Activated CD8-positive, alpha-beta memory T cell treated with anti-CD3 and anti-CD28 coated beads, Interleukin-2, amount 50 U/mL, for 48 hours (primary cell): ENCODE measurements at regions not wholly inside any gene's neighbourhood (a gene's known extent, or its start where the extent isn't known, plus 50 kb on each side); places are given as distances from the start of the nearest gene placed in this dataset.

Source experiments
- DNase-seq: peaks from one replicate; pipeline ENCODE4 v3.0.0-alpha.2; 2020

DNA sequence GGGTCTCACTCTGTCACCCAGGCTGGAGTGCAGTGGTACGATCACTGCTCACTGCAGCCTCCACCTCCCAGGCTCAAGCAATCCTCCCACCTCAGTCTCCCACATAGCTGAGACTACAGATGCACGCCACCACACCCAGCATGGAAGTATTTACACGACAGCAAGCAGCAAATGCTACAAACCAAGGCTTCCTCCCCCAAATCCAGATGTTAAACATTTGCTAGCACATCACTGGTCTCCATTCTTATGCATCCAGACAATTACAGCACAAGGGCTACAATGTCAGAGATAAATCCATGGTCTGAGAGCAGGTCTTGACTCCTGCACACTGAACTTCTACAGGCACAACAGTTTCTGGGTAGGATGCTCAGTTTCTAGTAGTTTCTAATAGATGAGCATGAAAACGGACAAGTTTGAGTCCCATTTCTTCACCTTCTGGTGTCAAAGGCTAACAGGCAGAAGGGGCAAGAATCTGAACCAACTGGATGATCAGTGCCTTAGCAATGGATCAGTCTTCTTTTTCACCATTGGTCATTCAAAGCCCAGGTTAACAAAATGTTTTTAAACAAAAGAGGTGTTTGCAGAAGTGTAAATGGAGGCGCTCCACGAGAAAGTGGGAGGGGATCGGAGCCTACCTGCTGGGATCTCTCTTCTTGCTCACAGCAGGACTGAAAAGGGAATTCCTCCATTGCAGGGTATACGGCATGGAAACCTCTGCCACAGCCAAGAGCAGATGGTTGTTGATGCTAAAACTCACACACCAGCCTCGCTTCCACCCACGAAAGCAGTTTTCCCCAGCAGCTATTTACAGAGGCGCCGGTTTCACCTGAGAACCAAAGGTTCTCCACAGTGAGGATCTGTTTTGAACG is 135.0 kb upstream of the ARL4C start:
- DNase-seq, result no peak

DNA sequence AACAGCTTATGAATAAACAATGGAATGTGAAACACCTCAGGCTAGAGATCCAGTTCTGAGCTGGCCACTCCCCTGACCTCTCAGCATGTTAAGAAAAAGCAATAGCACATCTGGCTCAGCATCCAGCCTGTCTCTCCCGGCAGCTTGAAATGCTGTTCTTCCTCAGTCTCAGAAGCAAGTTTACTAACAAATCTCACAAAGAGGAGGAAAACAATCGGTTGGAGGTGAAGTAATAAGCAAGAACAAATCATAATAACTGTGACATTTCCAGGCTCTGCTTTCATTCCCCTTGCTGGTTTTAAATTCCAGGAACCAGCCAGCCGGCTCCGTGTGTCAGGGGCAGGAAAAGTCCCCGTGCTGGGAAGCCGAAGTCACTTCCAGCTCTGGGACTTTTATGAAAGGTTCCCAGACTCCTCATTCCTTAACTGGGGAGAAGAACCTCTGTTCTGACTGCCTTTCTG is 133.9 kb upstream of the ARL4C start:
- no peak for DNase-seq

DNA sequence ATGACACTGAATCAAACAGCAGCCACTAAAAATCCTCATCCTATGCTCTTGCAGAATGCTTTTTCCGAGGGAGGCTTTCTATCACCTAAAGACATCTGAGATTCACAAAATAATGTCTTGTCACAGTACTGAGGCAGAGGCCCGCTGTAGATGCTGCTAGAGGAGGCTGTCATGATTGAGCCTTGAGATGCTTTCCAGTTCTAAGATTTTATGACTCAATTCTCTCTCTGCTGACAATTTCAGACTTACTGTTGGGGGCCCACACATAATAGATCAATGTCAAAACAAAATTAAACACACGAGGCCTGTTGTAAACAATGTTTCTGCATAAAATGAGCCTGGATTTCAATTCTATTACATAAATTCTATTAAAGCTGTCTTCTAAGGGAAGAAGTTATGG is 132.7 kb upstream of the ARL4C start:
- no peak for DNase-seq

DNA sequence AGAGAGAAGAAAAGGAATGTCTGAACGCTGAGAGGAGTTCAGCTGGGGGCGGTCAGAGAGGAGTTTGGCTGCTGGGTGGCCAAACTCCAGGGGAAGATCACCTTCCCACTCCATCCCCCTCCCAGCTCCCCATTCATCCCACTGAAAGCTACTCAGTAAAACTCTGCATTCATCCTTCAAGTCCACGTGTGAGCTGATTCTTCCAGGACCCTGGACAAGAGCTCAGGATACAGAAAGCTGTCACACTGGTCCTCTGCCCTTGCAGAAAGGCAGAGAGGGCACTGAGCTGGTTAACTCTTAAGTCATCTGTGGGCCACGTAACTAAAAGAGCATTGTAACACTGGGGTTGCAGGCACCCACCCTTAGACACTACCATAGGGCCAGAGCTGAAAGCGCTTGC is 132.1 kb upstream of the ARL4C start:
- no peak for DNase-seq

DNA sequence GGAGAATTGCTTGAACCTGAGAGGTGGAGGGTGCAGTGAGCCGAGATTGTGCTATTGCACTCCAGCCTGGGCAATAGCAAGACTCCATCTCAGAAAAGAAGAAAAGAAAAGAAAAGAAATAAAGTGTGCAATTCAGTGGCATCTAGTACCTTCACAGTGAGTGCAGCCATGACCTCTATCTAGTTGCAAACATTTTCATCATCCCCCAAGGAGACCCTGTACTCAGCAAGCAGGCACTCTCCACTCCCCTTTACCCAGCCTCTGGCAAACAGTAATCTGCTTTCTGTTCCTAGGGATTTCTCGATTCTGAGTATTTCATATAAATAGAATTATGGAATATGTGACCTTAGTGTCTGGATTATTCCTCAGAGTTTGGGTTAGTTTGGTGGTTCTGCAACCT is 130.4 kb upstream of the ARL4C start:
- DNase-seq, result no peak

DNA sequence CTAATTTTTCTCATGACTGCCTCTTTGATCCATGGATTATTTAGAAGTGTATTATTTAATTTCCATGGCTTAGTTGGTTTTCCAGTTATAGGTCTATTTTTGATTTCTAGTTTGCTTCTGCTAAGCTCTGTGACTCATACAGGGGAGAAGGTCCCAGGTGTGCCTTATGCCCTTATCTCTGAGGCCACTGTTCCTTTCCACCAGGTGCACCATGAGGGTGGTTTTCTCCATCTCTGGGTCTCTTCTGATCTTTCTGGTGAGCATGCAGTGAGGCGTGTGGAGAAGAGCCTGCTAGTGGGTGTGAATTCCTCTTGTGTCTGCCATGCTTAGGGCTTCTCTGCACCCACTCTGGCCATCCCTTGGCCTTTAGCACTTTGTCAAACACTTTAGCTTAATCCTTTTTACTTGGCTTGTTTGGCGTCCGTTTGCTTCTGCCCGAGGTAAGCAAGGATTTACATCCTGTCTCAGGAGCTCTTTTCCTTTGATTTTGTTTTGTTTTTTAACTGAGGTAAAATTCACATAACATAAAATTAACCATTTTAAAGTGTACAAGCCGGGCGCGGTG is 129.8 kb upstream of the ARL4C start:
- no peak for DNase-seq

DNA sequence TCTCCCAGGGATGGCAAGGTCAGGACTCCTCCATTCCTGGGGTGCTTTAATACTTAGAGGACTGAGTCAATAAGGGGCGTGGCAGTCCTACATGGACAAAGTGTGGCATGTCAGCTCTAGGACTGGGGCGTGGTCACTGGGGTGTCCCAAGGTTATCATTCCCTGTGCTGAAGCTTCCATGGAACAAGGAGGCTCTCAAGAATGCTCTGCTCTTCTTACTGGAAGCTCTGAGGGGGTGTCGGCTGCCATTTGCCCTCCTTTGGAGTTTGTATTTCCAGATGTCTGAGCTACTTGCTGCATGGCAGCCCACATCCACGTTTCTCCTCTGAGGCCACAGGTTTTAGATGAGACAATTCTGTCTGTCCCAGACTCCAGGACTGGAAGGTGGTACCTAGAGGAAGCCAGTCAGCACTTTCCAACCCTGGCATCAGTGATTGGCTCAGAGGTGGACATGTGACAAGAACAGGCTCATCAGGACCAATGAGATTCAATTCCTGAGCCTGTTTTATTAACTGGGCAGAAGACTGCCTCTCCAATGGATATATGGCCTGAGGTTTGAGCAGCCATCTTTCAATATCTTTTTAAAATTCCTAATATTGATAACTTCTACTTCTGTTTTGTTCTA is 128.9 kb upstream of the ARL4C start:
- no peak for DNase-seq

DNA sequence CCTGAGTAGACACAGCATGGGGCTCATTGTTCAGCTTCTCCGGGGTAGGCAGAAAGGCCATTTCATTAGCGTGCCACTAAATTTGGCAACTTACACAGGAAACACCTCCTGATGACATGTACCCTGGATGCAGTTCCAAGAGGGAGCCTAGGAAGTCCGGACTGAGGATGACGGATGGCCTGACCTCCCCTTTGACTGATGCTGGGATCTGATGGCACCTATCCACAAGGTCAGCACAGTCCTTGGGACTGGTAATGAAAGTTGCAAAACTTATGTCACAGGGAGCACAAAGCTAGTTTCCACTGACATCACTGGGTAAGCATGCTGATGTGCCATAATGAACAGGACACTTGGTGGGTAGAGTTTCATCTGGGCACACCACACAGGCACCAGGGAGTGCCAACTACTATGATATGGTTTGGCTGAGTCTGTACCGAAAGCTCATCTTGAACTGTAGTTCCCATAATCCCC is 126.7 kb upstream of the ARL4C start:
- no peak for DNase-seq

DNA sequence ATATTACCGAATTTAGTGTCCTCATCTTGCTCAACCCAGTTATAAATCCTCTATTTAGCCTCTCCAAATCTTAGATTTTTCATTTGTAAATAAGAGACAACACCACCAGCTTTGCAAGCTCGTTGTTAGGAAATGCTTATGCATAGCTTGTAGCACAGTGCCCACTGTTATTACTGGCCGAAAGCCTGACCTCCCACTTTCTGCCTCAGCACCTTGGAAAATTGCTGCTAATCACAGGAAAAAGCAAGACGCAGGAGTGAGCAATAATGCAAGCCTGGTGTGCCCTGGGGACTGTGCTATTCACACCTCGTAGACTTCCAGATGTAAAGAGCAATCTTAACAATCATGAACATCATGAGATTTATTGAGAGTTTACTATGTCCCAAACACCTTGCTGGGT is 124.2 kb upstream of the ARL4C start:
- DNase-seq, result no peak

DNA sequence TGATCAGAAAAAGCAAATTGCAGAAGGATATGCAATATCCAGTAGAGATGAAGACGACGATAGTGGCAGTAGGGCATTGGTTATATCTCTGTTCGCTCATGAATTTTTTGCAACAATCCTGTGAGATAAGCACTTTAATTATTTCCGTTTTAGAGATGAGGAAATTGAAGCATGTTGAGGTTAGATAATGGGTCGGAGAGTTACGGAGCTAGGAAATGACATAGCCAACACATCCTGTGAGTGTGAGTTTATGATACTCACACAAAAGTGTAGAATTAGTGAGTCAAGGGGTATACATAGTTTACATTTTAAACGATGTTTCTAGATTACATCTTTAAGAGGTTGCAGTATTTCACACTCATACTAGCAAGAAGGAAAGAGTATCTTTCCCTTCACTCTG is 123.1 kb upstream of the ARL4C start:
- no peak for DNase-seq

DNA sequence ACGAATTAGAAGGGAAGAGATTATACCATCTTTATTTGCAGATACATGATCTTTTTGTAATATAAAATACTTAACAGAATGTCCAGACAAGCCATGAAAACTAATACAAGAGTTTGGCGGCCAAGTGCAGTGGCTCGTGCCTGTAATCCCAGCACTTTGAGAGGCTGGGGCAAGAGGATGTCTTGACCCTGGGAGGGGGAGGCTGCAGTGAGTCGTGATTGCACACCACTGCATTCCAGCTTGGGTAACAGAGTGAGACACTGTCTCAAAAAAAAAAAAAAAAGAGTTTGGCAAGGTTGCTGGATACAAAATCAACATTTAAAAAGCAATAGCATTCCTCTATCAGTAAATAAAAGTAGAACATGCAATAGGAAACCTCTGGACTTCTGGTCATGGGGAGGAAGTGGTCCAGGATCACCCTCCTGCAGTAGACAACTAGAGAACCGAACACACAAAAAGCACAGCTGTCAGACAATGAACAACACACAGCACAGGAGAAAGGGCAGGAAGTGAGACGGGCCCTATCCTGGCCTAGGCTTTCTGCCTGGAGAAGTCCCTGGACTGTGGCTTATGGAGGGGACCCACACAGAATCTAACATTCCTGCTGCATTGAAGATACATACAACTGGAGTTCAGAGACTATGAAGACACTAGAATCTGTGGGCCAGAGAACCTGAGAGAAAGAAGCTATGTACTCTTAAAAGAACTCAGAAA is 118.9 kb upstream of the ARL4C start:
- no peak for DNase-seq

DNA sequence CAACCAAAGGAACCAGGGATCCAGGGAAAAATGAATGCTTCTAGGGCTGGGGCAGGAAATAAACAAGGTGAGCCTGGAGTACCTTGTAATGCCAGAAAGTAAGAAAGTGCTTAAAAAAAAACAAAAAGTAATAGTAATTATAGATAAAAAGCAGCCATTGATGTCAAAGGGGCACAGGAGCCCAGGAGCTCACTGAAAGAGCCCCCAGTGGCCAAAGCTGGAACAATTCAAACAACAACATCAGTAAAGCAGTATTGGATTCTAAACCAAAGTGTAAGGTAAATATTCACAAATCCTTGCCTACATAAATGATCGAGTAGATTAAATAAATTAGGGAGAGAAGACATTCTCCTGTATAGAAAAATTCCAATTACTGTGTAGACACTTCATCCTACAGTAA is 114.3 kb upstream of the ARL4C start:
- DNase-seq, result no peak

DNA sequence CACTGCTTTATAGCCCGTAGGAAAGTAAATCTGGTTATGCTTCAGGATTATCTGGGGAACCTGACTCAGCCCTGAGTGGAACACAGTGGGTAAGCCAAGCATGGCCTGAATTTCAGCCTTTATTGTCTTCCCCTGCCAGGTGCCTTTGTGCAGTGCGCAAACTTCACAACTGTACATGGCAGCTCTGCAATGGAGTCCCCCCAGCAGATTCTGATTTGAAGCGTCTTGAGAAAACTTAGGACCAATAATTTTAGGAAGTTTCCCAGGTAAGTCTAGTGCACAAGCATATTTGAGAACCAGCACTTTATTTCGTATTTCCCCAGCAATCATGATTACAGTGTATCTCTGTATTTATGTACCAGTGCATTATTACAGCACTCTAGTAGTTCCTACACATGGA is 112.1 kb upstream of the ARL4C start:
- DNase-seq, result no peak

DNA sequence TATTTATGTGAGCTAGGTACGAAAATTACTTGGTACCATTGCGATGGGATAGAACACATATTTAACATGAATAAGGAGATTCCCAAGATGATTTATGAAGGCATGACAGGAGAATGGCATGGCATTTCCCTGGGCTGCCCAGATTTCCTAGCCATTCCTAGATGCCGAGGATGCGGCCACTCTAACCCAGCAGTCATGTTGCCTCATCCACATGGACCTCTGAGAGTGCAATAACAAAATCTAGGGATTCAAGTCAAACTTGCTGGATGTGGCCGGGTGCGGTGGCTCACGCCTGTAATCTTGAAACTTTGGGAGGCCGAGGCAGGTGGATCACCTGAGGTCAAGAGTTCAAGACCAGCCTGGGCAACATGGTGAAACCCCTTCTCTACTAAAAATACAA is 110.8 kb upstream of the ARL4C start:
- DNase-seq, result no peak

DNA sequence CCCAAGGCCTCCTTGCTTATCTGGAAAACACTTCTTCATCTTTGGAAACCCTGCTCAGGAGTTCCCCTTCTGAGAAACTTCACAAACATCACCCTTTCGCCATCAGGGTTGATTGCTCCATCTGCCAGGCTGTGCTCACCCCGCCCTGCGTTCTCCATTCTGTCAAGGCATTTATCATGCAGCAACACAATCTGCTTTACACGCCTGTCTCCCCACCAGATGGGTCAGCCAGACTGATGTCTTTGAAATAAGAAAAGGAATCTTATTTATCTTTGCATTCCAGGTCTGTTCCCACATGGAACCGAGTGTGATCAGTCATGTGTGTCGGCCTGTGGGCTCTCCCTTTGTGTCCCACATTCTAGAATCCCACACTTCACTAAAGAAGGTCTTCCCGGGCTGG is 110.0 kb upstream of the ARL4C start:
- DNase-seq, result no peak

DNA sequence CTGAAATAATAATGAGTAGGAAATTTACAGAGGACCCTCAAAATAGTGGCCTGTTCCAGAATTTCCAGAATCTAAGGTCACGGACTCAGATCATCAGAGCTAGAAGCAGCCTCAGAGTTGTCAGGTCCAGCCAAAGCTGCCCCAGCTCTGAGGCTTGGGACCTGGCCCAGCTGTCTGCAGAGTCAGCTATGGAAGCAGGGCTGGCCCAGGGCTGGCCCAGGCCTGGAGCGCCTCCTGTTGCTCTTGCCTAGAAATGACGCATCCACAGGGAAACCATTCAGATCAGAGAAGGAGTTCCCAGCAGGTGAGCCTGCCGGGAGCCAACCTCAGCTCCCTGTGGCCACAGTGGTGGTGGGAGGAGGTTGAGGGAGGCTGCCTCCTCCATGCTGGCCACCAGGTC is 106.7 kb upstream of the ARL4C start:
- no peak for DNase-seq

DNA sequence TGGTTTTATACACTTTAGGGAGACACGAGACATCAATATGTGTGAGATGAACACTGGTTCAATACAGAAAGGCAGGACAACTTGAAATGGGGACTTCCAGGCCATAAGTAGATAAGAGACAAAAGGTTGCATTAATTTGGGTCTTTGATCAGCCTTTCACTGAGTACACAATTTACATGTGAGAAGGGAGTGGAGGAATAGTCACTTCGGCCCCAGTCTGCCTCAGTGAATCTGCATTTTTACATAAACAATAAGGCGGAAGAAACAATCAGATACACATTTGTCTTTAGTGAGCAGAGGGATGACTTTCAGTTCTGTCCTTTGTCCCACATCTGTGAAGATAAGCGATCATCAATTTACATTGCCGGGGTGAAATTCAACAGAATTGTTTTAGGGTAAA is 104.3 kb upstream of the ARL4C start:
- no peak for DNase-seq

DNA sequence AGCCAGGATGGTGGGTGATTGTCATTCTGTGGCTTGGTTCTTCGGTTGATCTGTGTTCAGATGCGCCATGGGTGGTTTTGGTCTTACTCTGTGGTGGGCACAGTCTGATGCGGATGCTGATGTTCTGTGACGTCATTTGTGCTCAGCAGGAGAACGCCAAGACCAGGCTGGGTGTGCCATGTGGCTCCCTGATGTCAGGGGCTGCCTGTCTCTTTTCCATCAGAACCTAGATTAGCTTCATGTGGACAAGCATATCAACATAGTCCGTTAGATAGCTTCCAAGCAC is 100.6 kb upstream of the ARL4C start:
- DNase-seq, result no peak

DNA sequence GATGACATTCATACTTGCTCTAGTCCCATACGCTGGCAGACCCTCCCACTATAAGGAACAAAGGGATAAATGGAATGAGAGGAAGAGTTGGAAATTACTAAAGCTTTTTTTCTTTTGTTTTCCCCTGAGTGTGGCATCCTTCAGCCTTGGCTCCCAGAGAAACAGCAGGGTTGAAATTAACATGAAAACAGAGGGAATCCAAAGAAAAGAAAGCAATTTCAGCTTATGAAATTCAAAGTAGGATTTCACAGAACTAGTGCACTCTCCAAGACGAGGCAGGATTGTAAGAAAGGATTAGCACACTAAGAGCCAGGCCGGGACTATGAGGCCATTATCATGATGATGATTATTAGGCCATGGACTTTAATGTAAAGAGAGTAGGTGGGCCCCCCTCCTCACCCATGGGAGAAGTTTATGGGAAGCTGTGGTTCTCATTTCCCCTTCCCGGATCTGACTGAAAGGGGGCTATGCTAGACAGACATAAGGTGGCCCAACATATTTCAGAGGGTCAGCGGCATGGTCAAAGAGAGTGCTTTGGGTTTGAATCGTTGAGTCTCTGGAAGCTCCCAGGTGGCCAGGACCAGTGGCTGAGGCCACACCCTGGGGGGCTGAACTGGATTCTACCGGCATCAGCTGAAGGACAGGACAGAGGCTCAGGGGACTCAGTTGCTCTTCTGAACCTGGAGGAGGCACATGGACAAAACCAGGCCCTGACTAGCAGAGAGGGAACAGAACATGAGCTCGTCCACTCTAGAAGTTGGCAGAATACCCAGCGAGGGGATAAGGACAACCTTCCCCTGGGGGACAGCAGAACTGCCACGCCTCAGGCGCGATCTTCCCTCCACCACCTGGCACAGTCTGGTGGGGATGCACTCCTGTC is 100.1 kb upstream of the ARL4C start:
- DNase-seq, result no peak

DNA sequence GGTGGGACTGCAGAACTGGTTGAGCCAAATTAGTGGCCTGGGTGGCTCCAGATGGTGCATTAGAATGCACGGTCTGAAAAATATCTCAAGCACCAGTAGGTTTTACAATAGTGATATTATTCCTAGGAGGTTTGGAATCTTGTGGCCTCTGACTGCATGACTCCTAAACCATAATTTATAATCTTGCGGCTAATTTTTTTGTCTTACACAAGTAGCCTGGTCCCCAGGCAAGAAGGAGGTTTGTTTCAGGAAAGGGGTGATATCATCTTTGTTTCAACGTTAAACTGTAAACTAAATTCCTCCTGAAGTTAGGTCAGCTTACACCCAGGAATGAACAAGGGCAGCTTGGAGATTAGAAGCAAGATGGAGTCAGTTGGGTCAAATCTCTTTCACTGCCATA is 98.9 kb upstream of the ARL4C start:
- no peak for DNase-seq

DNA sequence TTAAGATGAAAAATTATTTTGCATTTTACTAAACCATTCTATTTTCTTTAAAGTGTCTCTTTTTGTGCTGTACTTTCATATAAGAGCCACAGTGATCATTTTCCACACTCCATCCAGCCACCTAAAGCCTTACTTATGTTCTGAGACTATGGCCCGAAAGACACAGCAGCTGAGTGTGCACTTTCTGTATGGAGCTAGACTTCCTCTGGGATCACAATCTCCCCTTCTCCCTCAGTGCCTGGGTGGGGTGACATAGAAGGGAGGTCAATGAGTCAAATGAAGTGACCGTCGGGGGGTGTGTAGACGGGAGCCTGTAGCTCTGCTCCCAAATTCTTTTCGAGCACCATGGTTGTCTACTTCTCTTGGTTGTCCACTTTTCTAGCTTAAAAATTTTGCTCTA is 97.8 kb upstream of the ARL4C start:
- no peak for DNase-seq

DNA sequence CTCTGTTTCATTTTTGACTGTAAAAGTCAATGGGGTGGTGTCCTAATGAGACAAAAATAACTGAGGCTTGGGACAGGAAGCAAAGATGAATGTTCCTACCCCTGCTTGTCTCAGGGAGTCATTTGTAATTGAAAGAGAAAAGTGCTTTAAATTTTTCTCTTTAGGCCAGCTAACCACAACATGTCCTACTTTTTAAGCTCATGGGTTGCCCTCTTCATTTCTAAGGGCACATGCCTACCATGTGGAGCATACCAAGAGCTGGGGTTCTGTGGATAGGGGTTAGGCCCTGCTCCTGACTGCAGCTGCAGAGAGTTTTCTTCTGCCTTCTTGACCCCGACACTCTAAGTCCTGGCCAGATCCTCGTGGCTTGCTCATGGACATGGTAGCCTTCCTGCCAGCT is 96.8 kb upstream of the ARL4C start:
- DNase-seq, result no peak

DNA sequence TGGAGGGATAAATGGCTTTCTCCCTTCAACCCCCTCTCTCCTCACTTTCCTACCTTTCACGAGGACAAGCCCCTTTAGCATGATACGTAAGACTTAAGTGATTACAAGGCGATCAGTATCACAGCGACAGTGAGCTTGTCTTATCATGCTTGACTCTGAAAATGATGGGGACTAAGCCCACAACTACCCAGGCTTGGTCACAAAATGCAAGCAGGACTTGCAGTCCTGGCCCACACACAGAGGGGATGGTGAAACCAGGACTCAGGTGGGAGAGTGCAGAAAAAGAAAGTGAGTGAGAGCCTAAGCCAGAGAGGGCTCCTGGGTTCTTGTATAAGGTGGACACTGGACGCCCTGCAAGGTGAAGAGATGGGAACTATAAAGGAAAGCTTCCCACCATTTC is 95.7 kb upstream of the ARL4C start:
- no peak for DNase-seq
